GM12878 (cell line): ENCODE measurements at regions not wholly inside any gene's neighbourhood (a gene's known extent, or its start where the extent isn't known, plus 50 kb on each side); places are given as distances from the start of the nearest gene placed in this dataset.

Source experiments
- ATAC-seq: fragments of 200-7000 bp; cut with Tn5 transposase; 3 replicates; pipeline ENCODE4 v1.9.1; 2020; ENCODE audit warnings: mild to moderate bottlenecking, moderate library complexity
- BruUV-seq: library from RNA; stranded (reverse); fragments of 400-500 nt; replicated peaks from 2 replicates; lab custom pipeline; 2021; lab: Mats Ljungman, UMichigan
- CTCF ChIA-PET: fragments of 300-600 bp; sonication (Branson Sonifier 250); formaldehyde crosslinking; extraction: SDS; loops from one replicate; lab custom pipeline; 2021; ENCODE audit warnings: inconsistent platforms; lab: Yijun Ruan, JAX
- POLR2A ChIA-PET: fragments of 350-600 bp; formaldehyde crosslinking; extraction: SDS; loops from one replicate; lab custom pipeline; 2021; ENCODE audit warnings: inconsistent platforms; lab: Charles Lee
- RAD21 ChIA-PET: fragments of 300-600 bp; sonication (Branson Sonifier 250); formaldehyde crosslinking; loops from one replicate; lab custom pipeline; 2023; ENCODE audit warnings: antibody characterized with exemption; ENCODE audit not compliant: unreplicated experiment; lab: Charles Lee
- SMC1A ChIA-PET: fragments of 300-600 bp; sonication (Branson Sonifier 250); formaldehyde crosslinking; loops from one replicate; lab custom pipeline; 2023; ENCODE audit not compliant: unreplicated experiment, uncharacterized antibody; lab: Charles Lee
- DNase-seq: peaks from one replicate; pipeline ENCODE4 v3.0.0-alpha.2; 2011; ENCODE audit warnings: low read depth, low spot score
- FAIRE-seq: peaks from 3 replicates; lab custom pipeline; 2011; peaks lifted over from hg19 to GRCh38; lab: Jason Lieb, UNC
- H2AFZ ChIP-seq: 2 replicates; pipeline ENCODE4 v1.6.0; 2011; ENCODE audit warnings: low read depth, low read length, control low read depth; ENCODE audit not compliant: control insufficient read depth
- H3K27ac ChIP-seq: 2 replicates; pipeline ENCODE4 v1.5.1; 2011; ENCODE audit warnings: control low read depth; ENCODE audit not compliant: control insufficient read depth, insufficient read depth
- H3K27me3 ChIP-seq, 2 experiments: replicated peaks in 1 of 2; 2 replicates each; pipeline versions ENCODE4 v1.6.0 to v1.6.1; 2011; ENCODE audit warnings: low read length in 1 of 2; ENCODE audit not compliant: control insufficient read depth in 2 of 2, insufficient read depth in 2 of 2
- H3K36me3 ChIP-seq, 2 experiments: 2 replicates each; pipeline ENCODE4 v1.5.1; 2011; ENCODE audit warnings: low read length in 1 of 2; ENCODE audit not compliant: control insufficient read depth in 2 of 2, insufficient read depth in 2 of 2
- H3K4me1 ChIP-seq: 2 replicates; pipeline ENCODE4 v1.6.1; 2011; ENCODE audit warnings: mild to moderate bottlenecking, low read length, moderate library complexity, mixed read lengths; ENCODE audit not compliant: control insufficient read depth, insufficient read depth
- H3K4me2 ChIP-seq: 2 replicates; pipeline ENCODE4 v1.6.0; 2011; ENCODE audit warnings: control low read depth; ENCODE audit not compliant: control insufficient read depth, insufficient read depth
- H3K4me3 ChIP-seq: fragments of 200-600 bp; sonication (generic); 2 replicates; pipeline ENCODE4 v1.5.1; 2016
- H3K79me2 ChIP-seq: 2 replicates; pipeline ENCODE4 v1.6.0; 2011; ENCODE audit warnings: low read length; ENCODE audit not compliant: control insufficient read depth, insufficient read depth
- H3K9ac ChIP-seq: 2 replicates; pipeline ENCODE4 v1.8.0; 2011; ENCODE audit warnings: low read length, control low read depth, mixed read lengths; ENCODE audit not compliant: control insufficient read depth, insufficient read depth
- H3K9me3 ChIP-seq: replicated peaks from 3 replicates; pipeline ENCODE4 v1.5.1; 2011; ENCODE audit warnings: mild to moderate bottlenecking, low read length; ENCODE audit not compliant: control insufficient read depth, insufficient read depth
- H4K20me1 ChIP-seq: 2 replicates; pipeline ENCODE4 v1.6.0; 2011; ENCODE audit not compliant: control insufficient read depth, insufficient read depth
- EZH2 ChIP-seq: IDR thresholded peaks from 2 replicates; pipeline ENCODE4 v1.6.1; 2012; ENCODE audit warnings: low read depth, mild to moderate bottlenecking, control low read depth, inconsistent platforms, low read length, borderline replicate concordance; ENCODE audit not compliant: control insufficient read depth
- FOS ChIP-seq: IDR thresholded peaks from 3 replicates; pipeline ENCODE4 v1.6.1; 2011; ENCODE audit warnings: borderline replicate concordance; ENCODE audit not compliant: insufficient read length; ENCODE audit errors: extremely low read depth
- PAX5 ChIP-seq: IDR thresholded peaks from 2 replicates; pipeline ENCODE4 v1.6.1; 2011; ENCODE audit warnings: low read depth, low read length, borderline replicate concordance
- WGBS: methylation state at CpG from one replicate; pipeline ENCODE4 v1.1.6; 2016; ENCODE audit warnings: low lambda C conversion rate; ENCODE audit not compliant: insufficient replicate concordance, insufficient coverage; ENCODE audit errors: missing lambda C conversion rate; 5-methylcytosine and 5-hydroxymethylcytosine counted together
- in situ Hi-C: fragments of 300-500 bp; cut with MboI; formaldehyde crosslinking; loops from 9 replicates; pipeline ENCODE4 v1.14.3; 2018; ENCODE audit warnings: mixed read lengths
- intact Hi-C: fragments of 100-400 bp; cut with micrococcal nuclease; formaldehyde crosslinking; loops from one replicate; pipeline ENCODE4 v1.14.2; 2022; ENCODE audit not compliant: unreplicated experiment
- TF ChIP-seq, protein P1 (sequence below): fragments of 450-650 bp; formaldehyde crosslinking; IDR thresholded peaks from 2 replicates; pipeline ENCODE4 v1.5.0; 2022; ENCODE audit warnings: mild to moderate bottlenecking, missing genetic modification characterization
- TF ChIP-seq, protein P2 (sequence below): fragments of 150-350 bp; IDR thresholded peaks from 2 replicates; pipeline ENCODE4 v1.6.1; 2014; ENCODE audit warnings: mild to moderate bottlenecking, low read depth, low read length
- TF ChIP-seq, protein P3 (sequence below), 3 experiments: IDR thresholded peaks in 2 of 3; conservative IDR thresholded peaks in 1 of 3; 2 replicates each; pipeline ENCODE4 v1.5.1; 2011; ENCODE audit warnings: low read depth in 3 of 3, low read length in 3 of 3, mild to moderate bottlenecking in 3 of 3, control low read depth in 2 of 3, moderate library complexity in 2 of 3, inconsistent platforms in 1 of 3, mixed read lengths in 1 of 3; ENCODE audit not compliant: control insufficient read depth in 2 of 3, insufficient read depth in 1 of 3; ENCODE audit errors: extremely low read depth in 1 of 3

DNA sequence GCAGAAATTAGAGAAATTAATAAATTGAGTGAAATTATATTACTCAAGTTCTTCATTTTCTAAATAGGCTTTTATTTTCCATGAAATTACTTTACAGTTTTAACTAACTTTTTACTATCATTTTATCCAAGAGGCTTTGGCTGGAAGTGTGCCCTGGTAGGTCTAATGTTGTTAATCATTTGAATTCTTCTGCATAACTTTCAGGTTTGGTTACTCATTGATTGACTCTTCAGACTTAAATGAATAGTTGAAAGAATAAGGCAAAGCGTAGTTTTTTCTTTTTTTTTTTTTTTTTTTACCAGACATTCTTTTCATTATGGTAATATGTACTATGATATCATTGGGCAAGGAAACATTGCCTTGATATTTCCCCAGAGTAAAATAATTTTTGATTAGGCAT is 228.4 kb upstream of the MMADHC start (continued):
- TF ChIP-seq, protein P1, sequence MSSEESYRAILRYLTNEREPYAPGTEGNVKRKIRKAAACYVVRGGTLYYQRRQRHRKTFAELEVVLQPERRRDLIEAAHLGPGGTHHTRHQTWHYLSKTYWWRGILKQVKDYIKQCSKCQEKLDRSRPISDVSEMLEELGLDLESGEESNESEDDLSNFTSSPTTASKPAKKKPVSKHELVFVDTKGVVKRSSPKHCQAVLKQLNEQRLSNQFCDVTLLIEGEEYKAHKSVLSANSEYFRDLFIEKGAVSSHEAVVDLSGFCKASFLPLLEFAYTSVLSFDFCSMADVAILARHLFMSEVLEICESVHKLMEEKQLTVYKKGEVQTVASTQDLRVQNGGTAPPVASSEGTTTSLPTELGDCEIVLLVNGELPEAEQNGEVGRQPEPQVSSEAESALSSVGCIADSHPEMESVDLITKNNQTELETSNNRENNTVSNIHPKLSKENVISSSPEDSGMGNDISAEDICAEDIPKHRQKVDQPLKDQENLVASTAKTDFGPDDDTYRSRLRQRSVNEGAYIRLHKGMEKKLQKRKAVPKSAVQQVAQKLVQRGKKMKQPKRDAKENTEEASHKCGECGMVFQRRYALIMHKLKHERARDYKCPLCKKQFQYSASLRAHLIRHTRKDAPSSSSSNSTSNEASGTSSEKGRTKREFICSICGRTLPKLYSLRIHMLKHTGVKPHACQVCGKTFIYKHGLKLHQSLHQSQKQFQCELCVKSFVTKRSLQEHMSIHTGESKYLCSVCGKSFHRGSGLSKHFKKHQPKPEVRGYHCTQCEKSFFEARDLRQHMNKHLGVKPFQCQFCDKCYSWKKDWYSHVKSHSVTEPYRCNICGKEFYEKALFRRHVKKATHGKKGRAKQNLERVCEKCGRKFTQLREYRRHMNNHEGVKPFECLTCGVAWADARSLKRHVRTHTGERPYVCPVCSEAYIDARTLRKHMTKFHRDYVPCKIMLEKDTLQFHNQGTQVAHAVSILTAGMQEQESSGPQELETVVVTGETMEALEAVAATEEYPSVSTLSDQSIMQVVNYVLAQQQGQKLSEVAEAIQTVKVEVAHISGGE (CRISPR knock-in tag): no peak
- TF ChIP-seq, protein P2, sequence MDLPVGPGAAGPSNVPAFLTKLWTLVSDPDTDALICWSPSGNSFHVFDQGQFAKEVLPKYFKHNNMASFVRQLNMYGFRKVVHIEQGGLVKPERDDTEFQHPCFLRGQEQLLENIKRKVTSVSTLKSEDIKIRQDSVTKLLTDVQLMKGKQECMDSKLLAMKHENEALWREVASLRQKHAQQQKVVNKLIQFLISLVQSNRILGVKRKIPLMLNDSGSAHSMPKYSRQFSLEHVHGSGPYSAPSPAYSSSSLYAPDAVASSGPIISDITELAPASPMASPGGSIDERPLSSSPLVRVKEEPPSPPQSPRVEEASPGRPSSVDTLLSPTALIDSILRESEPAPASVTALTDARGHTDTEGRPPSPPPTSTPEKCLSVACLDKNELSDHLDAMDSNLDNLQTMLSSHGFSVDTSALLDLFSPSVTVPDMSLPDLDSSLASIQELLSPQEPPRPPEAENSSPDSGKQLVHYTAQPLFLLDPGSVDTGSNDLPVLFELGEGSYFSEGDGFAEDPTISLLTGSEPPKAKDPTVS: no peak
- TF ChIP-seq, protein P3, sequence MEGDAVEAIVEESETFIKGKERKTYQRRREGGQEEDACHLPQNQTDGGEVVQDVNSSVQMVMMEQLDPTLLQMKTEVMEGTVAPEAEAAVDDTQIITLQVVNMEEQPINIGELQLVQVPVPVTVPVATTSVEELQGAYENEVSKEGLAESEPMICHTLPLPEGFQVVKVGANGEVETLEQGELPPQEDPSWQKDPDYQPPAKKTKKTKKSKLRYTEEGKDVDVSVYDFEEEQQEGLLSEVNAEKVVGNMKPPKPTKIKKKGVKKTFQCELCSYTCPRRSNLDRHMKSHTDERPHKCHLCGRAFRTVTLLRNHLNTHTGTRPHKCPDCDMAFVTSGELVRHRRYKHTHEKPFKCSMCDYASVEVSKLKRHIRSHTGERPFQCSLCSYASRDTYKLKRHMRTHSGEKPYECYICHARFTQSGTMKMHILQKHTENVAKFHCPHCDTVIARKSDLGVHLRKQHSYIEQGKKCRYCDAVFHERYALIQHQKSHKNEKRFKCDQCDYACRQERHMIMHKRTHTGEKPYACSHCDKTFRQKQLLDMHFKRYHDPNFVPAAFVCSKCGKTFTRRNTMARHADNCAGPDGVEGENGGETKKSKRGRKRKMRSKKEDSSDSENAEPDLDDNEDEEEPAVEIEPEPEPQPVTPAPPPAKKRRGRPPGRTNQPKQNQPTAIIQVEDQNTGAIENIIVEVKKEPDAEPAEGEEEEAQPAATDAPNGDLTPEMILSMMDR (IDR thresholded peaks at IDR 0.05 in 2 of 3, conservative IDR thresholded peaks at IDR 0.05 in 1 of 3; ENCODE audit: control insufficient read depth in 2 of 3, extremely low read depth in 1 of 3, insufficient read depth in 1 of 3, low read depth in 3 of 3, low read length in 3 of 3): no peak
- no peak for TF ChIP-seq FOS

DNA sequence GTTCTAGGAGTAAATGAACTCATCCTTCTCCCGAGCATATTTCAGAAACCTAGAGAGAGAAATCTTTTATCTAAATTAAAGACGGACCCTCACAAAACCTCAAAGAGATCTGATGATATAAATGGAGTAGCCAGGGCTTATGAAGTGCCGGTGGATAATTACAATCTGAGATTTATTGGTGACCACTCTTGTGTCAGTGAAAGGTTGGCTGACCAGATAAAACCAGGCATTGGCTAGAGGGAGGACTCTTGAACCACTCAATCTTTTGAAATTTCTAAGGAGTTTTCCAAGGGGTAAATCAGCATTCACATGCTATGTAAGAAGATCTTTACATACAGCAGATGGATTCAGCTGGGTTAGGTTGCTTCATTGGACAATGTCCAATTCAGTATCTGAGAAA is 227.3 kb upstream of the MMADHC start:
- Histone ChIP-seq H3K9me3 (no peaks in the 10 kb centered on the region), H3K4me3 (no peak overlapping the region), H3K79me2 (no peaks in the 10 kb centered on the region), H3K27ac (no peak overlapping the region), H3K36me3 (no peaks in the 10 kb centered on the region), H4K20me1 (no peaks in the 10 kb centered on the region), H3K4me1 (no peaks in the 10 kb centered on the region), H3K27me3 (no peaks in the 10 kb centered on the region), H3K4me2 (no peak overlapping the region), H3K9ac (no peak overlapping the region), H2AFZ (no peak overlapping the region)
- WGBS: 21% methylated on average over 3 of the region's 3 CpGs
- CTCF ChIA-PET: no interaction called here
- intact Hi-C loops: no loop called here
- no TSS peak for BruUV-seq
- POLR2A ChIA-PET: no interaction called here
- TF ChIP-seq EZH2 (no peak), PAX5 (no peak)
- TF ChIP-seq, protein P1 (CRISPR knock-in tag): no peak
- no peak for DNase-seq
- SMC1A ChIA-PET: no interaction called here
- RAD21 ChIA-PET: no interaction called here
- FAIRE-seq: no peak
- no peak for ATAC-seq
- in situ Hi-C loops: no loop called here
